ENCODE measurements at regions not wholly inside any gene's neighbourhood (a gene's known extent, or its start where the extent isn't known, plus 50 kb on each side); places are given as distances from the start of the nearest gene placed in this dataset.

- H3K36me3 ChIP-seq (ENCODE audit: control insufficient read depth, insufficient read depth, low read length) = no peaks in the 10 kb centered on the region
- H3K4me3 ChIP-seq (ENCODE audit: extremely low read depth, insufficient read depth, low read length, poor library complexity, severe bottlenecking) = no peak overlapping the region
- H3K4me1 ChIP-seq (ENCODE audit: control insufficient read depth, insufficient read depth, low read length, poor library complexity, severe bottlenecking) = no peaks in the 10 kb centered on the region
- no peaks in the 10 kb centered on the region for H3K9me3 ChIP-seq (ENCODE audit: control insufficient read depth, low read length)
- WGBS, 2 experiments (ENCODE audit: insufficient coverage in 2 of 2) = 80 to 100% methylated on average over 1 of the region's 2 CpGs
- no peak overlapping the region for H3K27ac ChIP-seq (ENCODE audit: low read depth, low read length, severe bottlenecking)
Observed at GRCh38 chr2:128818248-128818647, 499.6 kb upstream of the HS6ST1 start.

DNA sequence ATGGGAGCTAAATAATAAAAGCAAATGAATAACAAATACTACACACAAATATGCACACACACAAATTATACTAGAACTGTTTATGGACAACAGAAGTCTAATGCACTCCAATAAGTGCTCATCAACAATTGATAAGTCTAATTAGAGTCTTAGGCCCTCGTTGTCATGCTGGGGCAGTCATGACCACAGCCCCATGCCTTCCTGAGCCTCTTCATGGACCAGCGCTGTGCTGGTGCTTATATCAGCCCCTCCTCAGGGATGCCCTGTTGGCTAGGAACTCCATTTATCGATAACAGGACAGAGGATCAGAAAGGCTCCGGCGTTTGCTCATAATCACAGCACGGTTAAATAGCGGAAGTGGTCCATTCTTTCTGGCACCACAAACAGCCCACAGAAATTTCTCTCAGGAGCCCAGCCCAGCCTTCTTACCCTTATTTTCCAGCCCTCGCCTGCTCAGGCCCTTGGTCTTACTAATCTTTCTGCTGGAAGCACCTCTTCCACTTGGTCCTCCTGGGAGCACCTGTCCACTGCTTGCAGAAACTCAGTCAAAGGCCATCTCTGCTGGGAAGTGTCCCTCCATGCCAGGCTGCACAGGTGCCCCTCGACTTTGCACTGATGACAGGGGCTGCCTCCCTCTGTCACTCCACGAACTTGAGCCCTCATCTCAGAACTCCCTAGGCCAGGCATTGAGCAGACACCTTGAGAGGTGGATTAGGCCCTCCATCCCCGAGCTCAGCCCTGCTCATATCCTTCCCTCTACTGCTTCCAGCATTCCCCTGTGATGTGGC, 500.2 kb upstream of the HS6ST1 start:
- Histone ChIP-seq H3K27ac (ENCODE audit: low read depth, low read length, severe bottlenecking) (no peak overlapping the region), H3K4me1 (ENCODE audit: control insufficient read depth, insufficient read depth, low read length, poor library complexity, severe bottlenecking) (no peaks in the 10 kb centered on the region), H3K36me3 (ENCODE audit: control insufficient read depth, insufficient read depth, low read length) (no peaks in the 10 kb centered on the region), H3K9me3 (ENCODE audit: control insufficient read depth, low read length) (no peaks in the 10 kb centered on the region), H3K4me3 (ENCODE audit: extremely low read depth, insufficient read depth, low read length, poor library complexity, severe bottlenecking) (no peak overlapping the region)
- 85 to 92% methylated on average over 9 to 10 of the region's 11 CpGs for WGBS, 2 experiments (ENCODE audit: insufficient coverage in 2 of 2)

DNA sequence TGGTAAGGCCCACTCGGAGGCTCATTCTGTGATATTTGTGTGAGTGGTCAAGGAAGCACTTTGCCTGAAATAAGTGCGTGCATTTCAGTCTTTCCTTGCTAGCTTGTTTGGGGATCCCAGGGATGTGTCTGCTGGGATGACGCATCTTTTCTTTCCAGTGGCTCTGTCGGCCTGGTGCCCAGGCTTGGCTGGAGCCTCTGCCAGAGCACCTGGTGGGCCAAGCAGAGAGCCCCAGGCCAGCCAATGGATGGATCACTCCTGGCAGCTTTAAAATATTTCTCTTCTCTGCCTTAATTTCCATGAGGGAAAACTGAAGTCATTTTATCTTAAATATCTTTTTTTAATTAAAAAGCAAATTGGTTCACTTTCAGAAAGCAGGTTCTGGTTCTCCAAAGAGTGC, 501.8 kb upstream of the HS6ST1 start:
- Histone ChIP-seq H3K27ac (ENCODE audit: low read depth, low read length, severe bottlenecking) (no peak overlapping the region), H3K4me3 (ENCODE audit: extremely low read depth, insufficient read depth, low read length, poor library complexity, severe bottlenecking) (no peak overlapping the region), H3K4me1 (ENCODE audit: control insufficient read depth, insufficient read depth, low read length, poor library complexity, severe bottlenecking) (no peaks in the 10 kb centered on the region), H3K36me3 (ENCODE audit: control insufficient read depth, insufficient read depth, low read length) (no peaks in the 10 kb centered on the region), H3K9me3 (ENCODE audit: control insufficient read depth, low read length) (no peaks in the 10 kb centered on the region)
- WGBS, 2 experiments (ENCODE audit: insufficient coverage in 2 of 2) = 80 to 91% methylated on average over 1 to 3 of the region's 4 CpGs

GRCh38 chr2:128821010-128821409, 502.3 kb upstream of the HS6ST1 start:
- Histone ChIP-seq H3K4me3 (ENCODE audit: extremely low read depth, insufficient read depth, low read length, poor library complexity, severe bottlenecking) (no peak overlapping the region), H3K4me1 (ENCODE audit: control insufficient read depth, insufficient read depth, low read length, poor library complexity, severe bottlenecking) (no peaks in the 10 kb centered on the region), H3K36me3 (ENCODE audit: control insufficient read depth, insufficient read depth, low read length) (no peaks in the 10 kb centered on the region), H3K27ac (ENCODE audit: low read depth, low read length, severe bottlenecking) (no peak overlapping the region), H3K9me3 (ENCODE audit: control insufficient read depth, low read length) (no peaks in the 10 kb centered on the region)
- WGBS, 2 experiments (ENCODE audit: insufficient coverage in 2 of 2) = 90% methylated on average over 1 of the region's 1 CpG; no CpG with 5 or more reads in 1 of the 2 experiments

GRCh38 chr2:128832946-128833663, 514.4 kb upstream of the HS6ST1 start:
- Histone ChIP-seq H3K4me3 (ENCODE audit: extremely low read depth, insufficient read depth, low read length, poor library complexity, severe bottlenecking) (no peak overlapping the region), H3K9me3 (ENCODE audit: control insufficient read depth, low read length) (no peaks in the 10 kb centered on the region), H3K4me1 (ENCODE audit: control insufficient read depth, insufficient read depth, low read length, poor library complexity, severe bottlenecking) (no peaks in the 10 kb centered on the region), H3K27ac (ENCODE audit: low read depth, low read length, severe bottlenecking) (no peak overlapping the region), H3K36me3 (ENCODE audit: control insufficient read depth, insufficient read depth, low read length) (no peaks in the 10 kb centered on the region)
- 48 to 50% methylated on average over 5 to 6 of the region's 8 CpGs for WGBS, 2 experiments (ENCODE audit: insufficient coverage in 2 of 2)

DNA sequence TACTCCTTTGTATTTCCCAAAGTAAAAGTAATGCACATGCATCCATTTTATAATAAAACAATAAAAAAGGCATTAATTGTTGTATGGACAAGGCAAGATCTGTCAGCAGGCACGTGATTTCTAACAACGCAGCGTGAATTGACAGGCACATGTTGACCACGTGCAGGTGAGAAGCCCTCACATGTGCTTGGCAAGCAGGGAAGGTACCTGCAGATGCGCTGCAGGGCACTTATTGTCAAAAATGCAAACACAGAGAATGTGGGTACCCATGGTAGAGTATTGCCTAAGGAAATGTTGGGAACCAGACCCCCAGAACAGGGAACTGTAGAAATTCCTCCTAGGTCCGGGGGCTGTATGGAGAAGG, 515.0 kb upstream of the HS6ST1 start:
- H3K4me1 ChIP-seq (ENCODE audit: control insufficient read depth, insufficient read depth, low read length, poor library complexity, severe bottlenecking) = no peaks in the 10 kb centered on the region
- no peaks in the 10 kb centered on the region for H3K36me3 ChIP-seq (ENCODE audit: control insufficient read depth, insufficient read depth, low read length)
- H3K27ac ChIP-seq (ENCODE audit: low read depth, low read length, severe bottlenecking) = no peak overlapping the region
- no peaks in the 10 kb centered on the region for H3K9me3 ChIP-seq (ENCODE audit: control insufficient read depth, low read length)
- 86 to 90% methylated on average over 6 of the region's 6 CpGs for WGBS, 2 experiments (ENCODE audit: insufficient coverage in 2 of 2)
- H3K4me3 ChIP-seq (ENCODE audit: extremely low read depth, insufficient read depth, low read length, poor library complexity, severe bottlenecking) = no peak overlapping the region

- Histone ChIP-seq H3K27ac (ENCODE audit: low read depth, low read length, severe bottlenecking) (no peak overlapping the region), H3K36me3 (ENCODE audit: control insufficient read depth, insufficient read depth, low read length) (no peaks in the 10 kb centered on the region), H3K4me3 (ENCODE audit: extremely low read depth, insufficient read depth, low read length, poor library complexity, severe bottlenecking) (no peak overlapping the region), H3K9me3 (ENCODE audit: control insufficient read depth, low read length) (no peaks in the 10 kb centered on the region), H3K4me1 (ENCODE audit: control insufficient read depth, insufficient read depth, low read length, poor library complexity, severe bottlenecking) (no peaks in the 10 kb centered on the region)
- WGBS, 2 experiments (ENCODE audit: insufficient coverage in 2 of 2) = 86 to 89% methylated on average over 7 to 8 of the region's 8 CpGs
Observed at GRCh38 chr2:128834207-128834879, 515.7 kb upstream of the HS6ST1 start.

GRCh38 chr2:128834880-128835252, 516.2 kb upstream of the HS6ST1 start:
- H3K4me3 ChIP-seq (ENCODE audit: extremely low read depth, insufficient read depth, low read length, poor library complexity, severe bottlenecking) = no peak overlapping the region
- WGBS, 2 experiments (ENCODE audit: insufficient coverage in 2 of 2) = 87 to 88% methylated on average over 7 of the region's 7 CpGs
- no peaks in the 10 kb centered on the region for H3K36me3 ChIP-seq (ENCODE audit: control insufficient read depth, insufficient read depth, low read length)
- no peaks in the 10 kb centered on the region for H3K9me3 ChIP-seq (ENCODE audit: control insufficient read depth, low read length)
- H3K27ac ChIP-seq (ENCODE audit: low read depth, low read length, severe bottlenecking) = no peak overlapping the region
- H3K4me1 ChIP-seq (ENCODE audit: control insufficient read depth, insufficient read depth, low read length, poor library complexity, severe bottlenecking) = no peaks in the 10 kb centered on the region

DNA sequence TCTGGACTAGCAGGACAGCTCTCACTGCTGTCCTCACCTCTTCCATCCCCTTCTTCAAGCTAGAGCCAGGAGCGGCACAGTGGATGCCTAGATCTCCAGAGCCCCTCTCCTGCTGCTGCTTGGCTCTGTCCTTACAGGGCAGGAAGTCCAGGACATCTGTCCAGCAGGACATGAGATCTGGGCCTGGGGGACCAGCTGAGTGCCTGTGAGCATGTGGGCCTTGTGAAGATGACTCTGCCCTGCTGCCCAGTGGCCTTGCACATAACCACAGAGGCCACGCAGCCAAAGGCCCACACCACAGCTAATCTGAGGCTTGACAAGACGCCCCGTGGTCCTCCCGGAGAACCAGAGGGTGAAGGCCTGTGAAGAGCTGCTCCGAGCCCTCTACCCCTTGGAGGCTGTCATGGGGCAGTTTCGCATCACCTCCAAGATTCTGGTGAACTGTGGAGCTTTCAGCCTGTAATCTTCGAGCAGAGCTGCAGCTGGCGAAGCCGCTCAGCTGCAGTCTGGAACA, 516.7 kb upstream of the HS6ST1 start:
- Histone ChIP-seq H3K4me3 (ENCODE audit: extremely low read depth, insufficient read depth, low read length, poor library complexity, severe bottlenecking) (no peak overlapping the region), H3K36me3 (ENCODE audit: control insufficient read depth, insufficient read depth, low read length) (no peaks in the 10 kb centered on the region), H3K9me3 (ENCODE audit: control insufficient read depth, low read length) (no peaks in the 10 kb centered on the region), H3K4me1 (ENCODE audit: control insufficient read depth, insufficient read depth, low read length, poor library complexity, severe bottlenecking) (no peaks in the 10 kb centered on the region), H3K27ac (ENCODE audit: low read depth, low read length, severe bottlenecking) (no peak overlapping the region)
- 89 to 96% methylated on average over 10 of the region's 10 CpGs for WGBS, 2 experiments (ENCODE audit: insufficient coverage in 2 of 2)

GRCh38 chr2:128835974-128836373, 517.3 kb upstream of the HS6ST1 start:
- H3K27ac ChIP-seq (ENCODE audit: low read depth, low read length, severe bottlenecking) = no peak overlapping the region
- 95 to 96% methylated on average over 3 to 6 of the region's 6 CpGs for WGBS, 2 experiments (ENCODE audit: insufficient coverage in 2 of 2)
- H3K4me1 ChIP-seq (ENCODE audit: control insufficient read depth, insufficient read depth, low read length, poor library complexity, severe bottlenecking) = no peaks in the 10 kb centered on the region
- H3K36me3 ChIP-seq (ENCODE audit: control insufficient read depth, insufficient read depth, low read length) = no peaks in the 10 kb centered on the region
- no peak overlapping the region for H3K4me3 ChIP-seq (ENCODE audit: extremely low read depth, insufficient read depth, low read length, poor library complexity, severe bottlenecking)
- no peaks in the 10 kb centered on the region for H3K9me3 ChIP-seq (ENCODE audit: control insufficient read depth, low read length)
